Neural progenitor cell (in vitro differentiated cells): ENCODE measurements at regions not wholly inside any gene's neighbourhood (a gene's known extent, or its start where the extent isn't known, plus 50 kb on each side); places are given as distances from the start of the nearest gene placed in this dataset.

Experiments used
- CTCF ChIP-seq: fragments of 200-600 bp; sonication (generic); IDR thresholded peaks from 2 replicates; pipeline ENCODE4 v1.5.1; 2017; ENCODE audit warnings: antibody characterized with exemption, mild to moderate bottlenecking
- EZH2 ChIP-seq: fragments of 200-600 bp; sonication (generic); IDR thresholded peaks from 2 replicates; pipeline ENCODE4 v1.6.1; 2017; ENCODE audit warnings: antibody characterized with exemption, mild to moderate bottlenecking, moderate library complexity

GRCh38 chr2:184507254-184507653, 91.1 kb upstream of the ZNF804A start:
- TF ChIP-seq CTCF (no peak), EZH2 (no peak)
